HG02642 (cell line): ENCODE measurements at regions not wholly inside any gene's neighbourhood (a gene's known extent, or its start where the extent isn't known, plus 50 kb on each side); places are given as distances from the start of the nearest gene placed in this dataset.
A peak's percentile ranks its signal among the peaks of the same experiment; 100 is the strongest.
"Not testable (repeated sequence)": the region's sequence is repeated elsewhere in the genome, so short reads cannot be mapped to it uniquely, and the experiment has no call there.

Source experiments
- ATAC-seq: cut with Tn5 transposase; IDR thresholded peaks from one replicate; pipeline ENCODE4 v1.9.1; 2021; ENCODE audit warnings: mild to moderate bottlenecking; ENCODE audit not compliant: unreplicated experiment, poor library complexity

- ATAC-seq: no peak
These were observed 97.4 kb upstream of the SPTLC3 start for GRCh38 chr20:12911372-12911771.

- no peak for ATAC-seq
These were observed 94.9 kb upstream of the SPTLC3 start for GRCh38 chr20:12913781-12914443.

GRCh38 chr20:12914804-12915203, 94.0 kb upstream of the SPTLC3 start:
- ATAC-seq: no peak

- ATAC-seq: no peak
These were observed 92.1 kb upstream of the SPTLC3 start for GRCh38 chr20:12916699-12917098.

- ATAC-seq: no peak
These were observed 84.6 kb upstream of the SPTLC3 start for GRCh38 chr20:12924126-12924525.

GRCh38 chr20:12925210-12925755, 83.5 kb upstream of the SPTLC3 start:
- peak; percentile 95 for ATAC-seq

- no peak for ATAC-seq
These were observed 82.6 kb upstream of the SPTLC3 start for GRCh38 chr20:12925863-12926793.

GRCh38 chr20:12927489-12927888, 81.3 kb upstream of the SPTLC3 start:
- no peak for ATAC-seq

- ATAC-seq: no peak
These were observed 80.4 kb upstream of the SPTLC3 start for GRCh38 chr20:12928358-12928754.

- ATAC-seq: no peak
These were observed 79.9 kb upstream of the SPTLC3 start for GRCh38 chr20:12928755-12929401.

GRCh38 chr20:12936020-12936419, 72.8 kb upstream of the SPTLC3 start:
- no peak for ATAC-seq

GRCh38 chr20:12936524-12936923, 72.2 kb upstream of the SPTLC3 start:
- ATAC-seq: no peak

GRCh38 chr20:12941025-12941424, 67.7 kb upstream of the SPTLC3 start:
- ATAC-seq: no peak

- no peak for ATAC-seq
These were observed 66.6 kb upstream of the SPTLC3 start for GRCh38 chr20:12942123-12942522.

GRCh38 chr20:12946789-12947188, 62.0 kb upstream of the SPTLC3 start:
- no peak for ATAC-seq

GRCh38 chr20:12947691-12948090, 61.1 kb upstream of the SPTLC3 start:
- ATAC-seq: no peak

- ATAC-seq: no peak
These were observed 59.3 kb upstream of the SPTLC3 start for GRCh38 chr20:12949429-12949980.

GRCh38 chr20:12954254-12954653, 54.5 kb upstream of the SPTLC3 start:
- ATAC-seq: not testable (repeated sequence)

- no peak for ATAC-seq
These were observed 53.2 kb upstream of the SPTLC3 start for GRCh38 chr20:12955611-12956010.

GRCh38 chr20:12956303-12956702, 52.5 kb upstream of the SPTLC3 start:
- no peak for ATAC-seq

GRCh38 chr20:12957968-12958367, 50.8 kb upstream of the SPTLC3 start:
- ATAC-seq: no peak
